Activated CD4-positive, alpha-beta T cell treated with anti-CD3 and anti-CD28 coated beads, Interleukin-2, amount 50 U/mL, for 1 hour (primary cell): ENCODE measurements at regions not wholly inside any gene's neighbourhood (a gene's known extent, or its start where the extent isn't known, plus 50 kb on each side); places are given as distances from the start of the nearest gene placed in this dataset.

Experiments
- DNase-seq: peaks from one replicate; pipeline ENCODE4 v3.0.0-alpha.2; 2020

DNA sequence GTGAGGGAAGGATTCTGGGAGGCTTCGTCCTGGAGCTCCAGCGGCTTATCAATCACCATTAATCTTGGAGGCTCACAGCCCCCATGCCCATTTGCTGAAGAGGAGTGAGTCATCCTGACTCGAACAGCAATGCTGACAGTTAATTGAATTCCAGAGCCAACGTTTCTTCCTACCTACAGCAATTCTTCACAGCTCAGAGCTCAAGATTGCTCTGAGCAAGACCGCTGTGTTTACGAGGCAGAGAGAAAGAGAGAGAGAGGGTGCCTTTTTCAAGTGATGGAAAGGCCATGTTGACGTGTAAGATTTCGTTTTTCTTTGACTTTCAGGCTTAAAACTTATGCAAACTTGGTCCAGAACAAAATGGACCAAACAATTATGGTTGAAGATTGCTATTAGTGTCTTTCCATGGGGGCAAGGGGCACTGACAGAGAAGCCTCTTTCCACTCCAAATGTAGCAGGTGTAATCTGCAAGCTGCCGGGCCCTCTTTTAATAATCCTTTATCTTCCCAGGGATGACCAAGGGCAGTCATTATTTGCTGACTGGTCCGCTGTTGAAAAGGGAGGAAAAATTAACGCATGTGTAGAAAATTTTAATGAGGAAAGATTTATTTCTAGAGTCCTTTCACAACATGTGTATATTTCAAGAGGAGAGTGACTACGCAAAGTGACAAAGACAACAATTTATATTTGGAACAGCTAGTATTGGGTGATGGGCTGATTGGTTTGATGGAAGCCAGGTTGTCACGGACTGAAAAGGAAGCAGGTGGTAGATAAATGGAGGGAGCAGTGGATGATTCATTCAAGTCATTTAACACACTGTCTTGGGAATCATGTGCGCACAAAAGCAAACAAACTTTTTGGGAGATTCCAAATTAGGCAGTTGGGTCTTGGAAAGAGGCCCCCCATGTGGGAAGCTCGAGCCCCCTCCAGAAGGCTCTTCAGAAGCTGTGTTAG is 136.1 kb upstream of the IRF2BP2 start:
- DNase-seq, result no peak

DNA sequence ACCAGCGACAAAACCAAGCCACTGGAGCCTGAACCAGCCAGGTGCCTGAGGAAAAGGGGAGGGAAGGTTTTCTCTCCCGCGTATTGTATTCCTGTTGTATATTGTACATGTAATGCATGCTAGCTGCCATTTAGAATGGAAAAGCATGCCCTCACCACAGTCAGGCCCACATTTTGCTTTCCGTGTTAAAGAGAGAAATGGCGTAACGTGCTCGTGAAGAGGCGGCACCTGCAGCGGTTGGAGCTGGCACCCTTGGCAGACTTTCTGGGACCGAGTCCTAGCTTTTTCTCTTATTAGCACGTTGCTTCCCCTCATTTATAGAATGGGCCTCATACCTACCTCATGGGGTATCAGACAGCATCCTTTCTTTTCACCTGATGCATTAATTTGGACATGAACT is 135.3 kb upstream of the IRF2BP2 start:
- DNase-seq, result no peak

DNA sequence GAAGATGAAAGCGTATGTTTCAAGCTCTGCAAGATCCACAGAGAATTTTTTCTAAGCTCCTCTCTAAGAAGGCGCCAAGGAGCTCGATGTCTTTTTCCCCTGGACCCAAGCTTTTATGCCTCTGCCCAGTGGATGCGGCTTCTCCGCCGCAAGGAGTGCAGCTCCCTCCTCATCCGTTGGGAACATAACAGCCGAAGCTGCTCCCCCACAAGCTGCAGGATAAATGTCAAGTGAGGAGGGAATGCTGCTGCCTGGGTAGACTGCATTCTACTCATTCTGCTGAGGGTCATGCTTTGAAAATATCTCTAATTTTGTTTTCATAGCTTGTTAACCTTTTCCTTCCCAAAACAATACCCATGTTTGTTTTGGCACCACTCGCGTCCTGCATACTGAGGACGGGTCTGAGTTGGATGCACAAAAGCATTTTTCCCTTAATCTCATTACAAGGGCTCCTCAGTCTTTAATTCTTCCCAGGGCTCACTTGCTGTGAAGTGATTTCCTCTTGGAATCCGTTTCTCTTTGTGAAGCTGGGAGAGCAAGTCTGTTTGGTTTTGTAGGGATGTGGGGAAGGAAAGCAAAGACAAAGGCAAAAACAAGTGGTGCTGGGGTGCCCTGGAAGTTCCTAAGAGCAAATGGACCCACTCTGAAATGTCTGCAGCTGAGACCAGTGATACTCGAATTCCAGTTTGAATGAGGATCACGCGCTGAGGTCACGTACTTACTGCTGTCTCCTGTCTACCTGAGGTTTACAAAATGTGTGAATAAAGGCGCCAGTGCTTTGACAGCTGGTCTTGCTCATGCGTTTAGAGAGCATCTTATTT is 134.0 kb upstream of the IRF2BP2 start:
- no peak for DNase-seq

DNA sequence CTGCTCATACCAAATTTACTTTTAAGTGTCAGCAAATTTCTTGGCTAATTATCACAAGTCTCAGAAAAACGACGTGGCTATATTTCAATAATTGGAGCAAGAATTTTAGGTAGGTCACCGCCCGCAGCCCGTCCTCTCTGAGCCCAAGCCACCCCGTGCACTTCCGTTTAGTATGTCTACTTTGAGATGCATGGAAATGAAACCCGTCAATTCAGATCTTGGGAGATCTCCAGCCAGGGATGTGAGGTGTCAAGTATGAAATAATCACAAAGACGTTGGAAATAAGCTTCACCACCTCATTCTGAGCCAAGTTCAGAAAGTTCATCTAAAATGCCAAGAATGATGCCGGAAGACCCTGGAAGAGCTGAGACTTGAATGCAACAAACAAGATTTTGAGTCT is 132.6 kb upstream of the IRF2BP2 start:
- no peak for DNase-seq

DNA sequence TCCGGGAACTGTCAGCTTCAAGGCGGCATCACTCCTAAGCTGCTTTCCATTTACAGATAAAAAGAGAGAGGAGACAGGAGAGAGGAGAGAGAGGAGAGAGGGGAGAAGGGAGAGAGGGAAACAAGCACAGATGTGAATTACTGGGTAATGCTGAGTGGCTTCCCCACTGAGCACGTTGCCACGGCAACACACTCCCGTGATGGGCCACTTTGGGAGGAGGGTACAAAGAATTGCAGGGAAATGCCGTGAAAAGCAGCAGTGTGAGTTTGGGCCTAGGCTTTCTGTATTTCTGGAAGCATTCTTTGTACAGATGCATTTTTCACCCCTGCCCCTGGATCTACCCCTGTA is 128.0 kb upstream of the IRF2BP2 start:
- no peak for DNase-seq

DNA sequence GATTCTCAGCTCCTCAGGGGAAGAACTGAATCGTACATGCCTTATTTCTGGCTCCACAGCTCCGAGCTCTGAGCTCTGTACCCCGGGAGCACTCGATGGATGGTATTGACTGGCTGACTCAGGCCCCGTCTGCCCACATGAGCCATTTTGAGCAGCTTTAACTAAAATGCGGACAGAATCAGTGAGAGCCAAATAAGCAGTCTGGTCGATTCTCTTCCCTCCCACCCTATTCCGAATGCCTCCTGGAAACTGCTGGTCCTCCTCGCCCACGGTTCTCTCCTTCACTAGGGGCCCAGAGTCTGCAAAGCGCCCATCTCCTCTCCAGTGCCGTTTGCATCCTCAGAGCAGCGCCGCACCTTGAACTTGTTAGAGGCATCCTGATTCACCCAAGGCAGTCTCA is 125.9 kb upstream of the IRF2BP2 start:
- DNase-seq, result no peak

DNA sequence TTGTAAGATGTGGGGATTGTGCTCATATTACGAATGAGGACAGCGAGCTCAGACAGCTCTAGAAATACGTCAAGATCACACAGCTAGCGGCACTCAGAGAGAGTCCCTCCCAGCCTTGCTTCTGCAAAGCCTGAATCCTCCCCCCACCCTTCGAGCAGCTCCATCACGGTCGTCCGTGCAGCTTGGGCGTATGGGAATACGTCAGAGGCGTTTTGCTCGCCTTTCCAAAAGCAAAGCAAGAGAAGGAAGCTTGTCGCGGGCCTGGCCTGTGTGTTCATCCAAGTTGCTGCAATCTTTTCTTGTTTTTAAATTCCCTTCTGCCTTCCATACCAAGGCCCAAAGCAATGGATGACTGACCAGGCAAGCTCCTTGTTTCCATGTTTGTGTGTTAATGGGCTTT is 125.5 kb upstream of the IRF2BP2 start:
- no peak for DNase-seq

DNA sequence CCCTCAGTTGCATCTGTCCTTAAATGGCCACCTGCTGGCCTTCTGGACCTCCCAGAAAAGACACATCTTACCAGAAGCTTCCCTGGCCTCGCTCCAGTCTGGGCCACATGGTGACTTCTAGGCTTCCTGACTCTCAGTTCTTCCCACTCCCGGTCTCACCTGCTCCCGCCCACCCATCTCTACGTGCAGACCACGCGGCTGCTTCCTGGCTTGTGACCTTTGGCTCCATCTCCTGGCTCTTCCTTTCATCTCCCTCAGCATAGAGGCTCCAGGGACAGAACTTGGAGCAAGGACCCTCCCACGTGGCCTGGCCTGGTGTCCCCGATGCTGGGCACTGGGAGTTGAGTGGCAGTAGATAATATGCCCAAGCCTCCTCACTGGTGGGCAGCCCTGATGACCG is 124.9 kb upstream of the IRF2BP2 start:
- DNase-seq, result no peak

DNA sequence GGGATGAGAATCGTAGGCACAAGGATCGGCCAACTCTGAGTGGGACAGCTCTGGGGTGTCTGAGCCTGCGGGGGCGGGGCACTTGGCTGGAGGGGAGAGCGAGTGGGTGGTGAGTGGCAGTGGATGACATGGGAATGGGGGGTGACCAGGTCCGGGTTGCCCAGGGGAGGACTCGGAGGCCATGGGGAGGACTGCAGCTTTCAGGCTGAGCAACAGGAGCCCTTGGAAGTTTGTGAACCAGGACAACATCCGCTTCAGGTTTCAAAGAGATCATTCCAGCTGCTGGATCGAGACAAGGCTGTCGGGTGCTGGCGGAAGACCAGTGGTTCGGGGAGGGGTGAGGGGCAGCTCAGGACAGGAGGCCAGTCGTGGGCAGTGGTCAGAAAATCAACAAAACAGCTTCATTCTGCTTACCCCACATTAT is 124.4 kb upstream of the IRF2BP2 start:
- DNase-seq, result no peak

DNA sequence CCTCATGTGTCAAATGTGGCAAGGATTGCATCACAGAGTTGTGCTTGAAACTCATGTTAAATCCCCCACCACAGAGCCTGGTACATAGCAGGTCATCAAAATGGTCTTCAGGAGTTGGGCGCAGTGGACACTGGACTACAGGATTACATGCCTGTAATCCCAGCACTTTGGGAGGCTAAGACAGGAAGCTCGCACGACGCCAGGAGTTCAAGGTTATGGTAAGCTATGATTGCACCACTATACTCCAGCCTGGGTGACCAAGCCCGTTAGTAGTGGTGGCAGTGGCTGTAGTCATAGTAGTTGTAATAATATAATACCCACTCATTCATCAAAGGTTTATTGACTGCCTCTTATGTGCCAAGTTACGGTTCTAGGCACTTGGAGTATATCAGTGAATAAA is 123.4 kb upstream of the IRF2BP2 start:
- no peak for DNase-seq

DNA sequence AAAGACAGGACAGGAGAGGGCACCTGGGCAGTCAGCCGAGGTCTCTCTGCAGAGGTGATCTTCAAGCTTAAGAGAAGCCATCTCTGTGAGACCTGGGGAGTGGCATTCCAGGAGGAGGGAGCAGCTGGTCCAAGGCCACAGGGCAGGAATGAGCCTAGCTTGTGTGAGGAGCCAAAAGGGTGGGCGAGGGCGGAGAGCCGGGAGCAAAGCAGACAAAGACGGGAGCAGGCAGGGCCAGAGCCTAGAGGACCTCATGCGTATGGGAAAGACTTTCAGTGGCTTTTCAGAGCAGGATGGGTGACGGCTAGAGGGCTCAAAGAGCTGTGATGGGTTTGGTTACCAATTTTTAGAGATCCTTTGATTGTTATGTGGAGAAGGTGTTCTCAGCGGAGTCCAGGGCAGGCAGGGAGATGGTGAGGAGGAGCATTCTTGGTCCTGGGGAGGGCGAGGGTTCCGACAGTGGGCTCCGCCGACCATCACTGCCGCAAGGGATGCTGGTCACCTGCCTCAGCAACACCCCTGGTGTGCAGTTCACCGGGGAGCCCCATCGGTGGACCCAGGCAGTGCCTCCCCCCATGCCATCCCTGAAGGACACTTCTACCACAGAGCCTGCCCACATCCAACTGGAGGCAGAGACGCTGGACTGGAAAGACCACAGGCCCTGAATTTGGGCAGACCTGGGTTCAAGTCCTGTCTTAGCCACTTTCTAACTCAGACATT is 122.9 kb upstream of the IRF2BP2 start:
- DNase-seq, result no peak

DNA sequence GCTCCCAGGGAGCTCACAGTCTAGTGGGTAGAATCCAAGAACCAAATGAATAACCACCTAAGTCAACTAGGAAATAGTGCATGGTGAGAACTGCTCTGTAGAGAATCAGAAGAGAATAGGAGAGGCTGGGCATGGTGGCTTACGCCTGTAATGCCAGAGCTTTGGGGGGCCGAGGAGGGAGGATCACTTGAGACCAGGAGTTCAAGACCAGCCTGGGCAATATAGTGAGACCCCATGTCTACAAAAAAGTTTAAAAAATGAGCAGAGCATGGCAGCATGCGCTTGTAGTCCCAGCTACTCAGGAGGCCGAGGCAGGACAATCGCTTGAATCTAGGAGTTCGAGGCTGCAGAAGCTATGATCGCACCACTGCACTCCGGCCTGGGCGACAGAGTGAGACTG is 122.3 kb upstream of the IRF2BP2 start:
- no peak for DNase-seq

DNA sequence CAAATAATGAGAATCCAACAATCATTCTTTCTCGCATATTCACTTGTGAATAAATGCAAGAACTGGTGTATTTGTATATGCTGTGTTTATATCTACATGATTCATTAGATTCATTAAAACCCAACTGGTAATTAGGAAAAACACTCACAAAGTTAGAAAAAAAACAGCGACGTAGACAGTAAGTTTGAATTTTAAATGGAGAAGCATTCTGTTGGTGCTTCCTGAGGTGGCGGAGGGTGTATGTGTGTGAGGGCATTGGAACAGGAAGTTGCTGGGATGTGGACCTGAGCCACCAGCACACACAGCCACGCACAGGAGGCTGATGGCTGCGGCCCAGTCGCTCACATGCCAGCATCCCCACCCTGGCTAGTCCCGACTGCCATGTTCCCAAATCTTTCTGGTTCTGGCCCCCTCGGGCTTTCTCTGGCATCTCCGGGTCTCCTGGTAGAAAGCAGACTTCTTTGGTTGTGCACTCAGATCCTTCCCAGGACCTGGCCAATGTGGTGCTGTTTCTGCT is 121.6 kb upstream of the IRF2BP2 start:
- no peak for DNase-seq

DNA sequence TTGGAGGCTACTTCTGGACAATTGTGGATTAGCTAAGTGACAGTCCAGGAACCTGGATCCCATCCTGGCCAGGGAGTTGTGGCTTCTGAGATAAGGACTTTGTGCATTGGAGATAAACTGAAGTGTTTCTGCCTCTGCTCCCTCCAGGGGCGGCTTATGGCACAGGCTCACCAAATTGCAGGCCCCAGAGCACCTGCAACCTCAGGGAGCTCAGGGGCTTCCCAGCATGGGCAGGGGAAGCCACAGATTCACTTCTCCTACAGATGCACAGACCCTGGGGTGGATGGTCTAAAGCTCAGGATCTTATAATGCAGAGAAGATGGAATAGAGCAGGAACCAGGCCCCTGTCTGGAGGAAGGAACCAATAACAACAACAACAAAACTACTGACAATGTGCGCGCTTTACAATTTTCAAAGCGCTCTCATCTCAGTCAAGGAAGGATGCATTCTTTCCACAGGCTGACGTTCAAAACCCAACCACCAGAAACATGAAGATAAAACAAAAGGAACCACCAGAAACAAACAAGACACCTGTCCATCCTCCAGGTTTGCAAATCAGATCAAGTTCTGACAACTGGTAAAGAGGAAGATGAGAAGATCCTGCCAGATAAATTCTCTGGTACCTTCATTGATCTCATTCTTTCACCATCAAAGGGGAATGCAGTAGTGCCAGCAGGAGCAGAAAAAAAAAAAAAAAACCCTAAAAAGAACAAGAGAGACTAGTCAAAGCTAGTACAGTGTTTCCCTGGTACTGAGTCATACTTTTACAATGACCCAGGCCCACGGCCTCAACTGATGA is 121.0 kb upstream of the IRF2BP2 start:
- peak; percentile 39 for DNase-seq

DNA sequence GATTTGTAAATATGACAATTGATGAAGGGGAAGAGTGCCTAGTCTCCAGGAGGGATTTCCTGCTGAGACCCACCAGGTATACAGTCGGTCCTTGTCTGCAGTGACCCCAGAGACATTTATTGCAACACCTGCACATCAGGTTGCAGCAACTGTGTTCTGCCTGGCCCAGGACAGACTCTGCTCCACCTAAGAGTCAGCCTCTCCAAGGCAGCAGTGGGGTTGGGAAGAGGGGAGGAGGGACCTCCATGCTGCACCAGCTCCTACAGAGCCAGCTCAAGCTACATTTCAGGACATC is 120.4 kb upstream of the IRF2BP2 start:
- DNase-seq, result no peak

DNA sequence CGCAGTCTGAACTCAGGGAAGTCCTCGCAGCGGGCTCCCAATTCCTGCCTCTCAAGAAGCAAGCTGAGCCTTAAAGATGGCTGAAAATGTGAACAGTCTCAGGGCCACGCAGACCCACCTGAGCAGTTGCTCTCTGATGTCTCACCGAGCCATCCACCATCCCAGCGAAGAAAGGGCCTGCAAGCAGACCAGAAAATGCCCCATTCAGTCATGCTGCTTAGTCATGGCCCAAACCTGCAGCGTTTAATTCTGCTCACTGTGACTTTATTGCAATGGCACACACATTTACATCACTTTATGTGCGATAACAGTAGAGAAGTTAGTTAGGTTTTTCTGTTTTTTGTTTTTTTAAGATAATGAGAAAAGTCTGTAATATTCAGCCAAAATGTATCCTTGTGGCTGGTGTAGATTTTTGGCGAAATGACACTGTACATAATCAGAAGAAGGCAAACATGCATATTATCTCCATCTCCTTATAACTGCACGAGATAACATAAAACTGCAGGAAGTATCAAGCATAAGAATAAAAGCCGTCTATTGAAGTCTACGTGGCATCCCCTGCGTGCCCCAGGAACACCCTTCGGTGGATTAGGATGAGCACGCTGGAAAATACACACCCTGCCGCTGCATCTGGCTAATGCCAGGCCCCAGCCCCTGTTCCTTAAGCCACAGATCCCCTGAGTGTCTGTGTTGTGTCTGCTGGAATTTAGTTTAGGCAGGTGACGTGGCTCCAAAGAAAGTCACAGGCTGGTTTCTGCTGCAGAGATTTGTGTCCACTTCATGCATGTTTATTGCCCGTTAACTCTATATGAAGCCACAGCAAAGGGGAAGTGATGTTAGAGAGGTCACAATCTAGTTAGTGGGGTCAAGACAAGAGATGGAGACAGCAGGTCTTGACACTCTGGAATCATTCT is 119.8 kb upstream of the IRF2BP2 start:
- DNase-seq, result no peak

DNA sequence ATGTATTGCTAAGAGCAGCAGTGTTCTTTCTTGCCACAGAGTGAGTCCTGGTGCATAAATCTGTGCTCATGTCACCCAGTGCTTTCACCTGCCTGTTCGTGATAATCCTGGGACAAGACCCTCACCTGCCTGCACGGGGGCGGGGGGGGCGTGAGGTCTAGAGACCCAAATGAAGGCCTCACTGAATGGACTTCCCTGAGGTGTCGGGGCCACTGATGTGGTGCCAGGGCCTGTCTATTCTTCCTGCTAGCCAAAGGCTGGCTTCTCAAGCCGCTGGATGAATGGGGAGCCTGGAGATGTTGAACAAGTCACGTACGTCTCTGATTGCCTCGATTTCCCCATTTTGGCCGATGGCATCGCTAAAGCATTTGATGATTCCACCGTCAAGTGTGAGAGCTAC is 118.8 kb upstream of the IRF2BP2 start:
- no peak for DNase-seq

DNA sequence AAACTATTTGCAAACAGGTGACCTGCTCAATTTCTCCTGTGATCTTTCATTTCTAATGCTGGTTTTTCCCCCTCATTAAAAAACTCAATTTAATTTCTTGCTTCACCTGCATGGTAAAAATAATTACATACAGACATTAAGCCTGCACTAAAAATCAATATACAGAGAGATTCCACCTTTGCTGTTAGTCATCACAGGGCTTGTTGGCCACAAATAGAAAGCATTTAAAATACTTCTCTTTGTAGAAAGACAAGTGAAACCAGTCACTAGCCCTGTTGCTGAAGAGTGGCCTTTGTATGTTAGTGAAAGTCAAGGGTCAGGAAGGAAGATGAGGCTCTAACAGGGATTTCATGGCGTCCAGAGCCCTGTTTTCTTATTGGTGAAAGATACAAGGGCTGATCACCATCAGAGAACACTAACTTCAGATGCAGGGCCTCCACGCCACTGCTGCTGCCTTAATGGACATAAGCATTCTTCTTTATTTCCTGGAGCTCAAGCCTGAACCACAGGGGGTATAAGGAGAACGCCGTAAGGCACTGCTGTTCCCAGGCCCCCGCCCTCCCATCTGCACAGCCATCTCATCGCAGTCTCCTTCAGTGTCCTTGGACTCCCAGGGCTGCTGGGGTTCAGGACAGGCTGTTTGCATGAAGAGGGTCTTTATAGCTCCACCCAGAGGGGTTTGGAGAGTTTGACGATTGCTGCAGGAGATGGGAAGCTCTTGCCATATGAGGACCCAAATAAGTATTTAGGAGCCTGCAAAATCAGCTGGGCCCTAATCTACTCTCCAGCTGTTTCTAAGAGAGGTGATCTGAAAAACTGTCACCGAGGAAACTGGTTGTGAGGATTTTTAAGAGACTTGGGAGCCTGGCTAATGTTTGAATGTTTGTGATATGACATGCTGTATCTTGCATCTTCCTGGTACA is 117.3 kb upstream of the IRF2BP2 start:
- no peak for DNase-seq

DNA sequence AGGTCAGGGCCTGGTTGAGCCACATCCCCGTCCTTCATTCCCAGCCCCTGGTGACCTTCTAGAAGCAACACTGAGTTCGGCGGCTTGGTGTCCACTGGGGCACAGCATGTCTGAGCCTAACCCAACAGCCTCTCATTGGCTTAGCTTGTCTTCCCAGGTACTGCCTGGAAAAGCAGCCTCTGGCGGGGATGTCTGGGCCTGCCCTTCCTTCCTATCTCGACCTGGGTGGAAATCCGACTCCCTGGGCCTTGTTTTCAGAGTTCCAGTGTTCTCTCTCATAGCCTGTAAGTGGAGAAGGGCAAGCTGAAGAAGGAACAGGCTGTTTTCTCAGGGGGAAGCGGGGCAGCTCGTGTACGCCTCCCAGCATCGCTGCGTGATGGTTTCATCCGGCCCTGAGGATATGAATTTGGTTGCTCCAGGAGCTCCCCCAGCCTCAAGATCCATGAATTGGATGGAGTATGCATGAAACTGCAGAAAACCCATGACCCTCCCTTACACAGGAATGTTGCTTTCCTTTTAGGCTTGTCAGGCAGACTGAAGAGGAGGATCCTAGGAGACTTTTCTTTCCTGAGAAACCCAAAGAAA is 116.5 kb upstream of the IRF2BP2 start:
- no peak for DNase-seq
